Esophagus mucosa (tissue), 1 donor: ENCODE measurements at regions not wholly inside any gene's neighbourhood (a gene's known extent, or its start where the extent isn't known, plus 50 kb on each side); places are given as distances from the start of the nearest gene placed in this dataset.
A peak's percentile ranks its signal among the peaks of the same experiment; 100 is the strongest.
"Not testable (repeated sequence)": the region's sequence is repeated elsewhere in the genome, so short reads cannot be mapped to it uniquely, and the experiment has no call there.

Experiments
- ATAC-seq: fragments of 200-7000 bp; cut with Tn5 transposase; one replicate; pipeline ENCODE4 v1.9.1; 2020
- donor health status: DM: yes; HTN: yes; CAD: no.

DNA sequence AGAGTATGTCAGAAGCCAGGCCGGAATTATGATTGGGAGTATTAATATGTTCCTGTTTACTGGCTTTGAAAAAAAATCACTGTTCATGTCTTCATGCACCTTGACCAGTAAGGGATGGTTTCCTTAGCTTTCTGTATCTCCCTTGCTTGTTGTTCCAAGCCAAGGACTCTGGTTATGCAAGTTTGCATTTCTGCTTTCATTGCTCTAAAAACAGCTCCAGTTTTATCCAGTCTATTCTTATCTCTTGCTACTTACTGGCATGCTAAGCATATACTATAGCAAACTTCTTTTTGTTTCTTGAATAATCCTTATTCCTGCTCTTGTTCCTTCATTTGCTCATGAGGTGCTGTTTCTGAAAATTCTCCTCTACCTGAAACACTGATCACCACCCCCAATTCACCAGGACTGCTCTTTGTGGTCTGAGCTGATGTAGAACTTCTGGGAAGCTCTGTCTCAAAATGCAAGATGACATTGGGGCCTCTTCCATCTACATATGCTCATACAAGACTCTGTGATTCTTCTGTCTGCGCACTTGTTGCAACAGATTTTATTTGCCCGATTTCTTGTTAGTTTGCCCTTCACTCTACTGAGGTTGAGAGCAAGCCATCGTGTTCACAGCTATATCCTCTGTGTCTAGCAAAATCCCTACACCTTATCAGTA lies 173.0 kb downstream of the EBLN2 start:
- ATAC-seq = no peak

DNA sequence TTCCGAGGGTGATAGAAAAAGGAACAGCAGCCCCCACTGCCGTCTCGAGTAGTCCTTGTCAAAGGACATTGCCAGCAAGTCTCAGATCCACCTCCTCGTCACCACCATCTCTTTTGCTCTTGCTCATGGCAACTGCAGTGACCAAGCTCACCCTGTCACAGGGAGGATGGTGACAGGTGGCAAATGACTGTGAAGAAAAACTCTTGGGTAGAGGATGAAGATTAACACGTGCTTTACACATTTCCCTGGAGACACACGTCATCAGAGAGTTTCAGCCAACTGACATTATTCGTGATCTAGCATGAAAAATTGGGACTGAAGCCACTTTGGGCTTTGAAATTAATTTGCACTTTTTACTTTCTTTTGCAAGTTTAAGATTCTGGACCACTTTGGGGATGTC lies 174.3 kb downstream of the EBLN2 start:
- no peak for ATAC-seq

DNA sequence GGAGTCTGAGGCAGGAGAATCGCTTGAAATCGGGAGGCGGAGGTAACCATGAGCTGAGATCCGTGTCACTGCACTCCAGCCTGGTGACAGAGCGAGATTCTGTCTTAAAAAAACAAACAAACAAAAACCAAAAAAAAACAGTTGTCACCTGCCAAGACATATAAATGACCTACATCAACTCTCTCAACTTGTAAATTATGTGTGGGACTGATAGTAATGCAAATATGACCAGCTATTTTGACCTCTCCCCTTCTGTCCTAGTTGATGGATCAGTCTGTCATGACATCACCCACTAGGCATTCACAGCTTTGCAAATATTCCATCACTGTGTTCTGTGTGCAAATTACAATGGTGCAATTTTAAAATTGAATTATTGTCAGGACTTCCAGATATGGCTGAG lies 175.4 kb downstream of the EBLN2 start:
- ATAC-seq = no peak

DNA sequence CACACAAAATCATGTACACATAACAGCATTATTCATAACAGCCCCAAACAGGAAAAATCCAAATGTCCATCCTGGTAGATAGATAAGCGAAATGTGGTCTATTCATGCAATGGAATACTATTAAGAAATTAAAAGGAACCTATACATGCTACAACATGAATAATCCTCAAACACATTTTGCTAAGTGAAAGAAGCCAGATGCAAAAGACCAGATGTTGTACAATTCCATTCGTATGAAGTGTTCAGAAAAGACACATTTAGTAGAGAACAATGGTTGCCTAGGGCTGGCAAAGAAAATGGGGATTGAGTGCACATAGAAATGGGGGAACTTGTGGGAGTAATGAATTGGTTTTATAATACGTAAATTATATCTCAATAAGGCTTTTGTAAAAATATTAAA lies 182.3 kb downstream of the EBLN2 start:
- ATAC-seq = no peak

DNA sequence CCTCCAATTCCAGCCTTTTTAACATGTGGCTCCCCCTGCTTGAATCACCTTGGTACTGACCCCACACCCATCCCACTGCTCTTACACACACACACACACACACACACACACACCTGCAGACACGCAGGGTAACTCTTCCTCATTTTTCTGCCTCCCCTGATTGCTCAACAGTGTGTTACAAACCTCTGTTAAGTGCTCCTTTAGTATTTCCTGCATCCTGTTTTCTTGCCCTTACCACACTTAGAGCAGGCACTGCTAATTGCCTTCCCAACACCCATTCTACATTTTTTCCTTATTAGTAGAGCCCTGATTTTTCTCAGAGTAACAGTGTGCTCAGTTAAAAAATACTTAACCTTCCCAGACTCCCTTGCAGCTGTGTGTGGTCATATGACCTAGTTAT lies 184.0 kb downstream of the EBLN2 start:
- no peak for ATAC-seq

DNA sequence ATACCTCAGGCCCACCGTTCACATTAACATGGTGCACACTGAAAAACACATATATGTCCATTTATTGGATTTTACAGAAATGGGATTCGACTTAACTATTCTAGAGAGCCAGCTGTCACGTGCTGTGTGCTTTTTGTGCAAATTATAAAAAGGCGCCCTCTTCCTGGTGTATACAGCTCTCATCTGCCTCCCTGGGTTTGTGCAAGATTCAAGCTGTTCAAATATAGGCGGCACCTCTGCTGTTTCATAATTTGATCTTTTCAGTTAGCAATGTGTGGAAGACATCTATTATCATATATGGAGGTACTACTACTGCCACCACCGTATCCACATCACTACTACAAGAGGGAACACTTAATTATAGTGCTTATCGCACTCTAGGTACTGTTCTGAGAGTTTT lies 187.6 kb downstream of the EBLN2 start:
- no peak for ATAC-seq

DNA sequence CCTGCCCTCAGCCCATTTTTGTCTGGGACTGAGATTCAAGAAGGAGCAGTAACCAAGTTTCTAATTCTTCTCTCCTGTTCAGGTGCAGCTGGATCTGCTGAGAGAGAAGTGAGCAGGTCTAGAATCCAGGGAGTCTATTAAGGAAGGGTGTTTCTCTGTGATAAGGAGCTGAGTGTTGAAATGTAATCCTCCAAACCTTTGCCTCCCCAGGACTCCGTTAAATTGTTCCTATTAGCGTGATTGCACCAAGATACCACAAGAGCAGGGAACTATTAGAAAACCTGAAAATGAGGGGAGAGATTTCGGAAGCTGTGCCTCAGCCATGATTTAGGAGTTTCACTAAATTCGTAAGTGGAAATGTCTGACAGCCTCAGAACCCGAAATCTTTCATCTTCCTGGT lies 192.6 kb downstream of the EBLN2 start:
- ATAC-seq = no peak

DNA sequence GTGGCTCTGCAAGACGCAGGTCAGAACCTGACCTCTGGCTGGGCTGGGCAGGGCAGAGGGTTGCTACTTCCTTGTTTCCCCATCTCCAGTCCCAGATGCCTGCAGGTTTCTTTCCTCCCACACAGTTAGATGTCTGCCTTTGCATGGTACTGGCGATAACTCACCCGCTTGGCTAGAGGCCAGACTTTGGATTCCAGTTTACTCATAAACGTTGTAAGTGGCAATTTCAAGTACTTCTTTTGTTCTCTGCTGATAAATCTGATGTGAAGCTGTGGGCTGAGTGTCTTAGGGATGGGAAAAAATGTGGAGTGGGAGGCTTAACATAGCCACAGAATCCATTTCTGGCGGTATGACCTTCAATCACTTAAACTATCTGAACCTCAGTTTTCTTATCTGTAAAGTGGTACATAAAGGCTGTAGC lies 194.2 kb downstream of the EBLN2 start:
- peak; percentile 84 for ATAC-seq

DNA sequence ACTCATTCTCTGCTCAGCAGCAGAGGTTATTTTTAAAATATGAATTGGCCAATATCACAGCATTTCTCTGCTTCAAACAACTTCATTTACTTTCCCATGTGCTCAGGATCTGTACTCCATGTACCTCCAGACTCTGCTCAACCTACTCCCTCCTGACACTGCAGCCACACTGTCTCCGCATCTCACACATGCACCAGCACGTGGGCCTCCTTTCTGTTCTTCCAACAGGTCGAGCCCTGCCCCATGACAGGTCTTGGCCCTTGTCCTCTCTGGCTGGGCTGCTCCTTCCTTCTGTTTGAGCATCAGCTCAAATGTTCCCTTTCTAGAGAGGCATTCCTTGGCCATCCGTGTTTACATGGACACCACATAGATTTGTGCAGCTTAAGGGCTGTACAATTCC lies 195.7 kb downstream of the EBLN2 start:
- ATAC-seq = no peak

DNA sequence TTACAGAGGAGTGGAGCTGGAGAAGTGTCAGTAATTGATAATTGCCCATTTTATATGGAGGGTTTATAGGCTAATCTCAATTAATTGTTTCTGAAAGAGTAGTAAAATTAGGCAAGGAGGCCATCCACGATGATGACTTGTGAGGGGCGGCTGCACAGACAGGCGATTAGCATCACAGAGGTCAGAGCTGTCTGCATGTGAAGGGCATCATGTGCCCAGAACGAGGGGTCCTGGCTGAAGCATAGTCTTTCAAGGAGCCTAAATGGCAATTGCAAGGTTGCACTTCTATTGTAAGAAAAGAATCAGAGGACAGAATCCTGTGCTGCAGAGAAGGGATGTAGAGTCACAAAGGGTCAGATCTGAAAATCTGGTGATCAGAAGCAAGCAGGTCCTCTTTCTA lies 196.6 kb downstream of the EBLN2 start:
- no peak for ATAC-seq

DNA sequence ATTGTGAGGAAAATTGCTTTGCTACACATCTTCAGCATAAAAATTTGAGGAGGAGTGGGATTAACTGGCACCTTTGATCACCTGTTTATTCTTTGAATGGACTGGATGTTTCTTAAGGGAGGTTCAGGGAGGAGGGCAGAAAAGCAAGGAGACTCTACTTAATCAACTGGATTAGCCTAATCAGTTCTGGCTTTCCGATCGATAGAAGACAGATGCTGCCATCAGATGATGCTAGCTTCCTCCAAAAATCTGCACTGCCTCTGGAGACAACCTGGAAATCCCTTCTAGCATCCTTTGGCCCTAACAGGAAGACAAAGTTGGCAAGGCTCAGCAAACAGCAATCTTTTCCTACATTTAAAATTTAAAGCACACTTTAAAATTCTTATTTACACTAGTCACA lies 197.8 kb downstream of the EBLN2 start:
- no peak for ATAC-seq

DNA sequence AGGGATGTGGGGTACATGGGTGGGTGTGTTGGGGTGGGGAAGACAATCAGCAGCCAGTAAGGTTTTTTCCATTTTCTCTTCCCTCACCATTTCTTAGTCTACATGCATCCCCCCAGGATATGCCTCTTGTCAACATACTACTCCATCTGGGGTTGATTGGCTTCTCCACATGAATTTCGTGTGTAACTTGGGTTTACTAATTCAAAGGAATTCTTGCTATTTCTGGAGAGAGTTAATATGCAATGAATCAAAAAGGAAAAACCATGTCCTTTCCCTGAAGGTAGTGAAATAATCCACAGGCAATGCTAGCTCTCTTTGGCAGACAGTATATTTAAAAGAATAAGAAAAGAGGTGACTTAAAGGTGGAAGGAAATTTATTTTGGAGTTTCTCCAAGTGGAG lies 198.4 kb downstream of the EBLN2 start:
- no peak for ATAC-seq

DNA sequence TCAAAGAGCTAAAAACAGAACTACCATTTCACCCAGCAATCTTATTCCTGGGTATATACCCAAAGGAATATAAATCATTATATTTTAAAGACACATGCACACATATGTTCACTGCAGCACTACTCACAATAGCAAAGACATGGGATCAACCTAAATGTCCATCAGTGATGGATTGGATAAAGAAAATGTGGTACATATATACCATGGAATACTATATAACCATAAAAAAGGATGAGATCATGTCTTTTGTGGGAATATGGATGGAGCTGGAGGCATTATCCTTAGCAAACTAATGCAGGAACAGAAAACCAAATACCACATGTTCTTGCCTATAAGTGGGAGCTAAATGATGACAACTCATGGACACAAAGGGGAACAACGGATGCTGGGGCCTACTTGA lies 205.1 kb downstream of the EBLN2 start:
- ATAC-seq = not testable (repeated sequence)

DNA sequence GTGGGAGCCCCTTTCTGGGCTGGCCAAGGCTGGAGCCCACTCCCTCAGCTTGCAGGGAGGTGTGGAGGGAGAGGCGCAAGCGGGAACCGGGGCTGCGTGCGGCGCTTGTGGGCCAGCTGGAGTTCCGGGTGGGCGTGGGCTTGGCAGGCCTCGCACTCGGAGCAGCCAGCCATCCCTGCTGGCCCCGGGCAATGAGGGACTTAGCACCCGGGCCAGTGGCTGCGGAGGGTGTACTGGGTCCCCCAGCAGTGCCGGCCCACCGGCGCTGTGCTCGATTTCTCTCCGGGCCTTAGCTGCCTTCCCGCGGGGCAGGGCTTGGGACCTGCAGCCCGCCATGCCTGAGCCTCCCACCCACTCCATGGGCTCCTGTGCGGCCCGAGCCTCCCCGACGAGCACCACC lies 207.7 kb downstream of the EBLN2 start:
- not testable (repeated sequence) for ATAC-seq

DNA sequence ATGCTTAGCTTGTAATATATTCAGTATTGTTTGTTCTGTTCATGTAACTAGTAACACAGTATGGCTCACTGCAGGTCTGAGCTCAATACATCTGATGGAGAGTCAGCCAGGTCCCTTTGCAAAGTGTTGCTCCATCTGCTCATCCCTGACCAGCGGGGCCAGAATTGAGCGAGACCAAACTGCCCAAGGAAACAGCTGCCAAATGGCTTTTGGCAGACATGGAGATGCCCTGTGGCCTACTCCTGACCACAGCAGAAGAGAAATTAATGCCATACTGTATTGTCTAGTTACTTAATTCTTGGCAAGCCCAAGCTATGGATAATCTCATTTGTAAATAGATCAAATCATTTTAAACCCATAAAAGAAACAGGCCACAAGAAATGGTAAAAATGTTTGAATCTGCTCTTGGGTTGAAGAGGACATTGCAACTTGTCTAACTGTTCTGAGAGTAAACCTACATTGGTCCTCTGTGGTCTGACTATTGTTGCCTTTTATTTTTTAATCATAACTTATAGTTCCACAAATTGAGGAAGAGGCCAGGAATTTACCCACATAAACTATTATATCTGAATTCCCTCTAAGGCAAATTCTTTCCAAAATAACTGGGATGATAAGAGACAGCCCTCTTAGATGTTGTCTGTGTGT lies 209.5 kb downstream of the EBLN2 start:
- no peak for ATAC-seq

DNA sequence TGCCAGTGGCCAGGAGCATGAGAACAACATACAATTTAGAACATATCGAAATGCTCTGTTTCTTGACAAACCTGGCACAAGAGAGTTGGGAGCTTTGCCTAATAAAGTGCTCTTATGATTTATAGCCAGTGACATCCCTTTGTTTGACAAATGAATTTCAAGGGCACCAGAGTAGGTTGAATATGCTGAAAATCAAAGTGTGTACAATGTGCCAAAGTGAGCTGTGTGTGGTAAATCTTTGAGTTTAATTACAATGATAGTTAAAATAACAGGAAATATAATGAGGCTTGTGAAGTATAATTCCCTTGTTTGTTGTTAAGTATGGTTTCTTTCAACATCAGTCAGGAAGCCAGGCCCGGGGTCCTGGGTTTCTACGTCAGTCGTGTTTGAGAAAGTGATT lies 211.9 kb downstream of the EBLN2 start:
- ATAC-seq = no peak

DNA sequence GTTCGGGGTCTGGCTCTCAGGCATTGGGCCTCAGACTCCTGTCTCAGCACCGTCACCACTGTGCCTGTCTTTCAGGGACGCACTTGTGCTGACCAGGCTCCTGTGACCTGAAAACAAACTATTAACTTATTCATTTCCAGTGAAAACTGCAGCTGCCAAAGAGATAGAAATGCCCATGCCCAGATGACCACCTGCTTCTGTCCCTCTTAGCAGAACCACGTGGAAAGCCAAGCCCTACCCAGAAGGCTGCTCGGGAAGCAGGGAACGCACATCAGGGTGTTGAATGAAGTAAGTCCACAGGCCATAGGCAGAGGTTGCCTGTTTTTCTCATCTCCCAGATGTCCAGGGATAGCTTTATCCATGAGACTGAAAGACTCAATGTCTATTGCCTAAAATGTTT lies 219.3 kb downstream of the EBLN2 start:
- no peak for ATAC-seq

DNA sequence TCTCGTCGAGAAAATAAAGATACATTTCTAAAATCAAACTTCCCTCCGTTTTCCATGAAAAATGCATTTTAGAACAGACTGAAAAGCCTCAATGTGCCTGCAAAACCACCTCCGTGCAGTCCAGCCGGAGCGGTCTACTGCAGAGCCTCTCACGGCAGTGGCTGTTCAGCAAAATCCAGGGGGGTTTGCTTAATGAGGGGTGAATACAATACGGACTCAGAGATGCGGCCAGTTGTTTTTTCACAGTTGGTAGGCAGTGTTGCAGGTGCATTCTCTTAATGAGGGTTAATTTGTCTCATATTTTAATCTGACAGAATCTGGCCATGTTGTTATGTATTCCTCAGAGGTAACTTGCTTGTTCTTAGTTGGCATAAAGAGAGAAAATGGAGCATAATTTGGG lies 223.0 kb downstream of the EBLN2 start:
- no peak for ATAC-seq

DNA sequence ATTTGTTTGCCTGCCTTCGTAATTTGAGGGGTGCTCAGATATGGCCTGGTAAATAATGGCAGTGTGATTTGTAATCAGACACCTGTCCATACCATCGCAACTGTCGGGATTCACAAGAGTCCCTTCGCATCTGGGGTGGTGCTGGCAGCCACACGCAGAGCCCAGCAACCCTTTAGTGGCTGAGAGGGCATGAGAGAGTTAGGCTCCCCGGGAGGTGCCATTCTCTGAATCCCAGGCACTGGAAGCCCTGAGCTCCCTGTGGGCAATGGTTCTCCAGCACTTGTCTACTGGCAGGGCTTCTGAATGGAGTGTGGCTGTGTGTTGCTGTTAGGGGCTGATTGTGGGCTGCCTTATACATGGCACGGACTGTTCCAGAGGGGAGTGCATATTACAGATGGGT lies 230.1 kb downstream of the EBLN2 start:
- no peak for ATAC-seq

DNA sequence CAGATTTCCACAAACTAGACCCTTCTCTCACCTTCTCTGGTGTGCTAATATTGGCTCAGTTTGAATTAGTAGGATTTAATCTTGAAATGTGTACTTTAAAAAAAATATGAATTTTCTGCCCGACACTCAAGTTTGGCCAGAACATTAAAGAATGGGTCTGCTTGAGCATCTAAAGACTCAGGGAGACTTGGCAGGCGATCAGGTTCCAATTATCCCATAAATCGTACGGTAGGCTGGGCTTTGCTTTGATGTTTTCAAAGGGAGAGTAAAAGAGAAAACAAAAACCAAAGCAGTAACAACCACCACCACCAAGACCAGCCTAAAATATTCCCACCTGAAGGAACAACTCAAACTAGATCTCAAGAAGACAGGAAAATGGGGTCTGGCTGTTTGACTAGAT lies 230.8 kb downstream of the EBLN2 start:
- no peak for ATAC-seq

DNA sequence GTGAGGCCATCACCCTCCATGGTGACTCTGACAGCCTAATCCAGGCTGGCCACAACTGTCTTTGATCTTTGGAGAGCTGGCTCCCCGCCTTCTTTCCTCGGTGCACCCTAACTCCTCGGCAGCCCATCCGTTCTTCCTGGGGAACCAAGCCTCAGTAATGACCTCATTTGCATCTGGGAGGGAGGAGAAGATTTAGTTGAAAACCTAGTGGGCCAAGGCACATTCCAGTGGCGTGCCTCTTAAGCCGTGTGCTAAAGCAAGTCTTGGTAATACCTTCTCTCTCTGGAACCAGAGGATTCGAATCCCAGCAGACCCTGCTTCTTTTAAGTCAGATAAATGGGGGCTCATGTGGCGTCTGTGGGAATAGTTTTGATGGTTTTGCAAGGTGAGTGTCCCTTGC lies 233.1 kb downstream of the EBLN2 start:
- ATAC-seq = no peak

DNA sequence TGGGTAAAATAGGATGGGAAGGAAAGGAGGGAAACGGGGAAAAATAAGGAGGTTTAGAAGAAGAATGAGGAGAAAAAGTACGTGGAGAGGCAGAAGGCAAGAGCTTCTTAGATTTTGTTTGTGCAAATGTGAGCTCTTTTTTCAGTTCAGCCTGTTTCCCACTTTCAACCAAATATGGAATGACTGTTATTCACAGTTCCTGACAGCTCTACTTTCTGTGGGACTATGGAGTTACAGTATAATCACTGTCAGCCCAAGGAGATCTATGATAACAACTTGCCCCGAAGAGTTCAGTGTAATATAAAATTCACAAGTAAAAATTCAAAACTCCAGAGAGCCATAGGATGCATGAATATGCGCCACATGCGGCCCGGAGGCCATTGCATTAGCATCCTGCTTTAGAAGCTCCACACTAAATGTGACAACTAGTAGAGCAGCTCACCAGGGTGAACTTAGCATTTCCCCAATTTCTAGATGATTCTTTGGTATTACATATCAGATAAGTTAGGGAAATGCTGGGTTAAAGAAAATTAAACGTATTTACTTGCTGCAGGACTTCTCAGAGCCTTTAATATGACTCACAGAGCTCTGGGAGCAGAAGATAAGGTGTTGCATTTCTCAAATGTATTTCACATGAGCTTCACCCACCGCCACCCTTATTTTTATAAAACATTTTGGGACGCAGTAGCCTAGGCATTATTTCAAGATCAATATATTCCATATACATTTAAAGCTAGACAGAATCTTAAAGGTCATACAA lies 234.6 kb downstream of the EBLN2 start:
- ATAC-seq = no peak

DNA sequence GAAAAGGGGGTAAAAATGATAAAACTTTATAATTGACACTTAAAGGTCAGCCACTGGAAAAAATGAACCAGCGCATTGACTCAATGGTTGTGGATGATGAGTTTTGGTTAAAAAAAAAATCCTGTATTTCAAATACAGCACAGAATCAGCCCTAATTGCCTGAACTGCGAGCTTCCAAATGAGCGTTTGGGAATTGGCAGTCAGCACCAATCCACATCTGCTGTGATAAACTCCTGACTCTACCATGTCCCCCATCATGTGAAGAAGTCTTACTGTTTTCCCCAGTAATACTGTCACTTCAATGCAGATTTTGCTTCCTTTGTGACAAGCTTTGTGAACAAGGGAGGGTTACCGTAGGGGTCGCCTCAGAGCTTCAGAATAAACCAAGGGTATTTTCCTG lies 235.4 kb downstream of the EBLN2 start:
- no peak for ATAC-seq
